Right lobe of liver (tissue), 4 donors: ENCODE measurements at regions not wholly inside any gene's neighbourhood (a gene's known extent, or its start where the extent isn't known, plus 50 kb on each side); places are given as distances from the start of the nearest gene placed in this dataset.

ENCODE experiments used
- POLR2A ChIP-seq: fragments of 450-650 bp; IDR thresholded peaks from one replicate; pipeline ENCODE4 v1.6.1; 2017; ENCODE audit warnings: antibody characterized with exemption, mild to moderate bottlenecking
- TF ChIP-seq, protein P1 (sequence below), 4 donors: fragments of 200-600 bp in 3 of 4; fragments of 450-650 bp in 1 of 4; IDR thresholded peaks; one replicate each; pipeline versions ENCODE4 v1.5.1 to v1.8.0; 2016 to 2022; ENCODE audit warnings: antibody characterized with exemption in 4 of 4, mild to moderate bottlenecking in 2 of 4
- donor health status: DM: no; HTN: no; CAD: no.
- donor health status: DM: no; HTN: no; CAD: no.
- donor health status: DM: no; HTN: yes; CAD: no.

DNA sequence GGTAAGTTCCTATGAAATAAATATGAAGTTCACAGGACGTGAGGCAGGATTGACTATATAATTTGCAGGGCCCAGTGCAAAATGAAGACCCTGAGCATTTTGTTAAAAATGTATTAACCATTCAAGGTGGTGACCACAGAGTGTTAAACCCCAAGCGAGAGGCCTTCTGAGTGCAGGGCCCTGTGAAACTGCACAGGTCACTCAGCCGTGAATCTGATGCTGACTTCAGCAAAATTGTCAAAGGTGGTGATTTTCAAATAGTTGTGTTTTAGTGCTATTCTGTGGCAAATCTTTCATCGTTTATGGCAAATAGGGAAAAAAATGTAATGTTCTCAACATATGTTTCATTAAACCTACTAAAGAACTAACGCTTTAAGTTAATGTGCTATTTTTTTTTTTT lies 334.0 kb upstream of the NAV3 start:
- TF ChIP-seq, protein P1, sequence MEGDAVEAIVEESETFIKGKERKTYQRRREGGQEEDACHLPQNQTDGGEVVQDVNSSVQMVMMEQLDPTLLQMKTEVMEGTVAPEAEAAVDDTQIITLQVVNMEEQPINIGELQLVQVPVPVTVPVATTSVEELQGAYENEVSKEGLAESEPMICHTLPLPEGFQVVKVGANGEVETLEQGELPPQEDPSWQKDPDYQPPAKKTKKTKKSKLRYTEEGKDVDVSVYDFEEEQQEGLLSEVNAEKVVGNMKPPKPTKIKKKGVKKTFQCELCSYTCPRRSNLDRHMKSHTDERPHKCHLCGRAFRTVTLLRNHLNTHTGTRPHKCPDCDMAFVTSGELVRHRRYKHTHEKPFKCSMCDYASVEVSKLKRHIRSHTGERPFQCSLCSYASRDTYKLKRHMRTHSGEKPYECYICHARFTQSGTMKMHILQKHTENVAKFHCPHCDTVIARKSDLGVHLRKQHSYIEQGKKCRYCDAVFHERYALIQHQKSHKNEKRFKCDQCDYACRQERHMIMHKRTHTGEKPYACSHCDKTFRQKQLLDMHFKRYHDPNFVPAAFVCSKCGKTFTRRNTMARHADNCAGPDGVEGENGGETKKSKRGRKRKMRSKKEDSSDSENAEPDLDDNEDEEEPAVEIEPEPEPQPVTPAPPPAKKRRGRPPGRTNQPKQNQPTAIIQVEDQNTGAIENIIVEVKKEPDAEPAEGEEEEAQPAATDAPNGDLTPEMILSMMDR (IDR thresholded peaks at IDR 0.05) = no peak
- no peak for TF ChIP-seq POLR2A
